ENCODE measurements at regions not wholly inside any gene's neighbourhood (a gene's known extent, or its start where the extent isn't known, plus 50 kb on each side); places are given as distances from the start of the nearest gene placed in this dataset.

DNA sequence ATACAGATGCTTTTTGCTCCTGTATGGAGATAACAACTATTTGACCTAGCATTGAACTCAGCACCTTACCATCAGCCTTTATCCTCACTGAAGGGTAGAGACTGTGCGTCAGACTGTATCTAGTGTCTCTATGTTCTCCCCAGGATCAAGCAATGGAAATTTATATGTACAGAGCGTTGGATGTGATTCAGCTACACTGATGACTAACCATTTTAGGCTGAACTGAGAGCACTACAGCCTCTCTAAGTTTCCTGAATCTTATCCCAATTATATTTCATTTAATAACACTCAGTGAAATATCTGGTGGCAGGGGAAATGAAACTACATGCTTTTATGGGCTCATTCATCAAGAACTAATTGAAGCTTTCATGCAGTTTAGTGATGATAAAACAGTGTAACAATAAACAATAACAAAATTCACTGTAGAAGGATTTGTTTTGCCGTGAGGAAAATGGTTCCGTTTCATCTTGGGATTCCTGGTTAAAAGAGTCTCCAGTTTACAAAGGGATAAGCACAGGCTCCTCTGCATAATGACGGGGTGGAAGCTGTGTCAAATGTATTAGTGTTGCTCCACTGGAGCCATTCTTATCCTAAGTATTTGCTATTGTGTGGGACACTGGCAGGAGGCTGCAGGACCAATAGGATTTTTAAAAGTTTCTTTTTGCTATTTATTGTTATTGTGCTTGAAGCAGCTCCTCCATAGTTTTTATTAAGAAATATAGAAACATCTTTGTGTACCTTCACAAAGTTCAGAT, 567.6 kb upstream of the MMS22L start:
- no peak for TF ChIP-seq CTCF (IDR thresholded peaks at IDR 0.05)
- Mint-ChIP-seq H3K27me3 (ENCODE audit: low read depth in 2 of 2) (no peaks in the 10 kb centered on the region), H3K36me3 (no peaks in the 10 kb centered on the region), H3K4me1 (no peaks in the 10 kb centered on the region), H3K4me3 (no peak overlapping the region), H3K27ac (no peak overlapping the region), H3K9me3 (peaks cover 4 to 12% of the 10 kb centered on the region in 2 donors)
- WGBS (ENCODE audit: insufficient coverage) = 66% methylated on average over 5 of the region's 5 CpGs
- intact Hi-C loops (cut with micrococcal nuclease) = no loop called here
- H3K27ac ChIP-seq (ENCODE audit: low read length) = no peak overlapping the region
- peaks cover 3% of the 10 kb centered on the region for H3K9me3 ChIP-seq (ENCODE audit: control insufficient read depth, insufficient read depth, low read length)
- DNase-seq (no peak), ATAC-seq (no peak)
- no peaks in the 10 kb centered on the region for H3K36me3 ChIP-seq (ENCODE audit: control insufficient read depth, insufficient read depth, low read length)
- H3K27me3 ChIP-seq (ENCODE audit: control insufficient read depth, insufficient read depth, low read length) = no peaks in the 10 kb centered on the region
- H3K4me3 ChIP-seq (ENCODE audit: low read length) = no peak overlapping the region
- no peaks in the 10 kb centered on the region for H3K4me1 ChIP-seq (ENCODE audit: control insufficient read depth, insufficient read depth, low read length)

DNA sequence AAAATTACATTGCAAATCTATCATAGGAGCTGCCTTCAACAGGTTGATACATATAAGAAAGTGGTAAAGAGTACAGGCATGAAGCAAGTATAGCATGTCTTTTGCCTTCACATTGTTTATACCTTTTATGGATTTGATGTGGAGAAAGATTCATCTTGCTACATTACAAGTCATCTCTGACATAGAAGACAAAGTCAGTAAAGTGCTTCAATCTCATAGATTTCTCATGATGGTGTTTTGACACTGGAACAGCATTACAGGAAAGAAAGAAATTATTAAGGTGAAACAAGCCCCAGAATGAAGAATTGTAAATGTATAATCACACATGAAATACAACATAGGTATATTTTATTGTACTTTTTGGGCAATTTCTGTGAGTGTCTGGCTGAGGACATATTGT, 580.7 kb upstream of the MMS22L start:
- H3K9me3 Mint-ChIP-seq = peaks cover 0 to 2% of the 10 kb centered on the region in 2 donors
- no peak for ATAC-seq
- no peak overlapping the region for H3K27ac Mint-ChIP-seq

DNA sequence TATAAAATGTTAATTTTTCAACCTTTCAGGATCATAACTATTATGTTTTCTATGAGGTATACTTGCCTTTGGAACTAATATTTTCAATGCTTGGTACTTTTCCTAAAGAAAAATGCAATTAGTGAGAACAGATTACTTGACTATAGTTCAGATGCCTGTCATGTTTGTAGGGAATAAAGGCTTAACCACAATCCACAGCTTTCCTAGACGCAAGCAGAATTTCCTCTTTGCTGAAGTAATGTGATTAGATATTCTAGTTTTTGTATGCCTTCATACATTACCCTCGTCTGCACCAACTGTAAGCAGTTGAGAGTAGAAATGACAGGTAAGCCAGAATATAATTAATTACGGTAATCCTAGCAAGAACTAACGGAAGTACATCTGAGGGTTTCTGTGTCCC, 581.4 kb upstream of the MMS22L start:
- DNase-seq = no peak
- 84% methylated on average over 2 of the region's 4 CpGs for WGBS (ENCODE audit: insufficient coverage)
- intact Hi-C loops (cut with micrococcal nuclease) = no loop called here
- no peak for TF ChIP-seq CTCF (IDR thresholded peaks at IDR 0.05)
- peaks cover 5% of the 10 kb centered on the region for H3K9me3 ChIP-seq (ENCODE audit: control insufficient read depth, insufficient read depth, low read length)
- Mint-ChIP-seq H3K27me3 (ENCODE audit: low read depth in 2 of 2) (no peaks in the 10 kb centered on the region), H3K4me1 (no peaks in the 10 kb centered on the region), H3K4me3 (no peak overlapping the region), H3K36me3 (no peaks in the 10 kb centered on the region), H3K27ac (no peak overlapping the region), H3K9me3 (peaks cover 0 to 2% of the 10 kb centered on the region in 2 donors)
- no peaks in the 10 kb centered on the region for H3K36me3 ChIP-seq (ENCODE audit: control insufficient read depth, insufficient read depth, low read length)
- H3K27me3 ChIP-seq (ENCODE audit: control insufficient read depth, insufficient read depth, low read length) = no peaks in the 10 kb centered on the region
- no peak overlapping the region for H3K27ac ChIP-seq (ENCODE audit: low read length)
- ATAC-seq = no peak
- no peaks in the 10 kb centered on the region for H3K4me1 ChIP-seq (ENCODE audit: control insufficient read depth, insufficient read depth, low read length)
- no peak overlapping the region for H3K4me3 ChIP-seq (ENCODE audit: low read length)

More for the DNA sequence above, 580.7 kb upstream of the MMS22L start:
- no peak for DNase-seq
- Histone ChIP-seq H3K9me3 (ENCODE audit: control insufficient read depth, insufficient read depth, low read length) (peaks cover 5% of the 10 kb centered on the region), H3K4me3 (ENCODE audit: low read length) (no peak overlapping the region), H3K27ac (ENCODE audit: low read length) (no peak overlapping the region), H3K36me3 (ENCODE audit: control insufficient read depth, insufficient read depth, low read length) (no peaks in the 10 kb centered on the region), H3K27me3 (ENCODE audit: control insufficient read depth, insufficient read depth, low read length) (no peaks in the 10 kb centered on the region), H3K4me1 (ENCODE audit: control insufficient read depth, insufficient read depth, low read length) (no peaks in the 10 kb centered on the region)
- Mint-ChIP-seq H3K4me1 (no peaks in the 10 kb centered on the region), H3K4me3 (no peak overlapping the region), H3K36me3 (no peaks in the 10 kb centered on the region), H3K27me3 (ENCODE audit: low read depth in 2 of 2) (no peaks in the 10 kb centered on the region)
- no peak for TF ChIP-seq CTCF (IDR thresholded peaks at IDR 0.05)
- intact Hi-C loops (cut with micrococcal nuclease) = no loop called here

DNA sequence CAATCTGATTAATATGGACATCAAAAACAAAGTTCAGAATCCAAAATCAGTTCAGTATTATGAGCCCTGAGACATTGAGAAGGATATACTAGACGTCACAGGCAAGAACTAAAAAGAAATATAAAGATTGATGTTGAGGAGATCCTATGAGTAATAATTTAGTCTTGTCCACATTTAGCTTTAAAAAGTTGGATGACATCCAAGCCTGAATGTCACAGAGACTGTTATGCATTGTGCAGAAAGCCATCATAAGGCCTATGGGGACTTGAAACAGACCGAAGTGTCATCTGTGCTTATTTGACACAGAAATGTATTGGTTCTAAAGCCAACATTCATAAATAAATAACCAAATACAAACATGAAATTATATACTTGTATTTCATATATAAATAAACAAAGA, 581.8 kb upstream of the MMS22L start:
- no peak overlapping the region for H3K4me3 Mint-ChIP-seq
- H3K4me1 ChIP-seq (ENCODE audit: control insufficient read depth, insufficient read depth, low read length) = no peaks in the 10 kb centered on the region
- H3K27me3 ChIP-seq (ENCODE audit: control insufficient read depth, insufficient read depth, low read length) = no peaks in the 10 kb centered on the region
- intact Hi-C loops (cut with micrococcal nuclease) = no loop called here
- no peak for TF ChIP-seq CTCF (IDR thresholded peaks at IDR 0.05)
- H3K27ac Mint-ChIP-seq = no peak overlapping the region
- H3K27me3 Mint-ChIP-seq (ENCODE audit: low read depth in 2 of 2) = no peaks in the 10 kb centered on the region
- H3K36me3 ChIP-seq (ENCODE audit: control insufficient read depth, insufficient read depth, low read length) = no peaks in the 10 kb centered on the region
- no peaks in the 10 kb centered on the region for H3K36me3 Mint-ChIP-seq
- peaks cover 5% of the 10 kb centered on the region for H3K9me3 ChIP-seq (ENCODE audit: control insufficient read depth, insufficient read depth, low read length)
- ATAC-seq = no peak
- H3K9me3 Mint-ChIP-seq = peaks cover 2% of the 10 kb centered on the region in 2 donors
- no peak overlapping the region for H3K4me3 ChIP-seq (ENCODE audit: low read length)
- DNase-seq = no peak
- WGBS (ENCODE audit: insufficient coverage) = 81% methylated on average over 1 of the region's 2 CpGs
- H3K4me1 Mint-ChIP-seq = no peaks in the 10 kb centered on the region
- H3K27ac ChIP-seq (ENCODE audit: low read length) = no peak overlapping the region

All from natural killer cell (primary cell).